KG1 (cell line): ENCODE measurements at regions not wholly inside any gene's neighbourhood (a gene's known extent, or its start where the extent isn't known, plus 50 kb on each side); places are given as distances from the start of the nearest gene placed in this dataset.

Experiments
- DNase-seq: peaks from one replicate; lab custom pipeline; 2025; lab: John Stamatoyannopoulos, UW

DNA sequence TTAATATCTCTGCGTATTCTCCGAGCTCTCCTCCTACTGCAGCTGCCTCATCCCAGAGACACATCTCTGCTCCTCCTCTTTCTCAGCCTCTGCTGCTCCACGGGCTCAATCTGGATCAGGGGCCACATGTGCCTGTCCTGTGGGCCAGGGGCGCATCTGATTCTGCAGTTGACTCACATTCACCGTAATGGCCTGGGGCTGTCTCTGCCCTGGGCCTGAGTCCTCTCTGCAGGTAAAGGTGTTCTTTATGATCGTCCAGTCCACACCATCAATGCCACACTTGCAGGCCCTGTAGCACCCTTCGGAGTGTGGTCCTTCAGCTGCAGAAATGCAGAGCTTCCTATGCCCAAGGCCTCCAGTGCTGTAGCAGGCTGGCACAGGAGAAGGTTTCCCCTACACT lies 154.5 kb downstream of the OAT start:
- DNase-seq, result no peak

DNA sequence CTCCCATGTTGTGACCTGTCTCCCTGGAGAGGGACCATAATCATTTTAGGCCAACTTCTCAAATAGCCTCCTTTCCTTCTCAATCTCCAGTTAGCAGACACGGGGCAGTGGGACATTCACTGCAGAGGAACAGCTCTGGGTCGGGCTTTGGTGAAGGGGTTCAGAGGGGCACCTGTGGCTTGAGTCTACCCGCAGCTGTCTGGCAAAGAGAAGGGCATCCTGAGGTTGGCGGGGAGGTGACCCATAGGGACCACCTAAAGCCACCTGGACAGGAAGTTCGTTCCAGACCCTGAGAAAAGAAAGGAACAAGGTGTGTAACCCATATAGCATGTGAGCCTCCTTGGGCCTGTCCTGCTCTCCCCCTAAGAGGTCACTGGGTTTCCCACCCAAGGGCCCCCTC lies 155.0 kb downstream of the OAT start:
- no peak for DNase-seq

DNA sequence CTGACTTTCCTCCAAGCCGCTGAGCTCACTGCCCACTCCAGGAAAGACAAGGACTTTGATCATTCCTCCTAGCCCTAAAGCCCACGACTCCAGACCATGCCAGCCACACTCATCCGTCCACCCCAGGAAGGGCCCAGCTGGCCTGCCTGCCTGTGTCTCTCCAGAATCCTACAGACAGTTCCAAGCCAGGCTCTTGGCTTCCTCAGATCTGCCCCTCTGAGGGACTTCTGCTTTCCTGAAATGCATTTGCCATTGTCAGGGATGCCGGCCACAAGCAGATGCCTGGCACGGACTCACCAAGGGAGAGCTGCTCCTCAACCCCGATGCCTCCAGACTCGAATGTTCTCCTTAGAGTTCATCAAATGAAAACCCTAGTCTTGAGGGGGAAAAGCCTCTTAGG lies 155.8 kb downstream of the OAT start:
- DNase-seq, result no peak

DNA sequence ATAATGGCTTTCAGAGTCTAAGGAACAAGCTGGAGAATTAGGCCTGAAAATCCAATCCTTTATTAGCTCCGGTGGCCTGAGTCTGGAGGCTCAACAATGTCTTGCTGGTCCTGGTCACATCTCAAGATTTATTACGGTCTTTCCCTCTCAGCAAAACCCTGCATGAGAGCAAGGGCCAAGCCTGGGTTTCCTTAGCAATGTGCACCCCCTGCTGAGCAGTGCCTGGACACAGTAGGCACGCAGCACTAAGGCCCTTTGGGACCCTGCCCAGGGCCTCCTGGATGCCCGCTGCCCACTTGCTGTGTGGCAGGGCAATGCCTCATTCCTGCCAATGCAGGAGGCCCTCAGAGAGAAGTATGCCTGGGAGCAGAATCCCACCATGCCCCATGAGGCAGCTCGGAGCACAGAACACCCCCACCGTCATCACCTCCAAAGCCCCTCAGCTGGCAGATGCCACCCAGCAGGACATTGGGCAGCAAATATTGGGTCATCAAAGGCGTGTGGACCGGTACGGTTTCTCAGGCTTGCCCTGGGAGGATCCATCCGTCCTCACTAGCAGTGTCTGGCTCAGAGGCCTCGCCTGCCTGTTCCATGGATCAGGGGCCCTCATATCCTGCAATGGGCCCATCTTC lies 156.4 kb downstream of the OAT start:
- DNase-seq, result no peak

DNA sequence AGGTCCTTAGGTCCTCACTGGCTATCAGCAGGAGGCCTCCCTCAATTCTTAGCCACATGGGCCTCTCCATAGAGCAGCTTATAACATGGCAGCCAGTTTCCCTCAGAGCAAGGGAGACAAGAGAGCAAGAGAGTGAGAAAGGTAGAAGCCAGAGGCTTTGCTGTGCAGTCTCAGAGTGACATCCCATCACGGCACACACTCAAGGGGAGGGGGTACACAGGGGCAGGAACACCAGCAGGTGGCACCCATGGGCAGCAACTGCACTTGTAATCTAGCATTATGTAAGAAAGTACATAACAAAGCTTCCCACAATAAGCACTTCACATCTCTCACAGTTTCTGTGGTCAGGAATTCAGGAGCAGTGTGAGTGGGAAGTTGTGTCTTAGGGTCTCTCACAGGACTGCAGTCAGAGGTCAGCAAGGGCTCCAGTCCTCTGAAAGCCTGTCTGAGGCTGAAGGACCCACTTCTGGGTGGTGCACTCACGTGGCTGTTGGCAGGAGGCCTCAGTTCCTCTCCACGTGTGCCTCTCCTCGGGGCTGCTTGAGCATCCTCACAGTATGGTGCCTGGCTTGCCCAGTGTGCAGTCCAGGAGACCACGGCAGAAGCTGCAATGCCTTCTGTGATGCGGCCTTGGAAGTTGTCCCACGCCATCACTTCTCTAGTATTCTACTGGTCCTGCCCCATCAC lies 159.4 kb downstream of the OAT start:
- no peak for DNase-seq

DNA sequence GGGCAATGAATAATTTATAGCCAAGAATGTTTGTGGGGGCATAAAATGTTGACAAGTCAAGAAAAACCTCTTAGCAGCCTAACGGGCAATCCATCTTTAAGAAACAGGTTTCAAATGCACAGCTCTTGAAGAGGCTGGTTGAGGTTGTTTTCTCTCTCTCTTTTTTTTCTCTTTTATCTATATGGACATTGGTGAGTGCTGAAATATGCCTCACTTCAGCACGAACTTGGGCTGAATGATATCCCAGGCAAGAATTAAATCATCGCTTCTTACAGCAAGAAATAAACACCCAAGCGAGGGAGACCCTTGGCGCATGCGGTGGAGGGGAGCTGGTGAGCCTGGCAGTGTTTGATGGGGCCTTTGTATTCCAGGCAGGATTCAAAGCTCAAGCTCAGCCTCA lies 160.9 kb downstream of the OAT start:
- DNase-seq, result no peak

DNA sequence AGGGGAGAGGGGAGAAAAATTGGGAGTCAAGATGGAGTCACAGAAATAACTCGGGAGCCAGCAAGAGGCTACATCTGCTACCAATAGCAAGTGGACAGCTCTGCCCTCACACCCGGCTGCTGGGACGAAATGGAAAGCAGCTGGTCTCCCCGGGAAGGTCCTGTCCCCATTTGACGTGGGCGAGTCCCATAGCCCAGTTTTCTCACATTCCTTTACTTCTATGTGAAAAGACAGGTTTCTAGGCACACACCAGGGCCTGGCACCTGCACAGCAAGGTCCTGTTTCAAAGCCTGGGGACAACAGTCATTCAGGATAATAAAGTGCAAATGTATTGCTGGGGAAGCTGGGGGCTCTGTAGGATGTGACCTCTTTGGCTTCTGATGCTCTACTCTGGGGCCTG lies 162.6 kb downstream of the OAT start:
- no peak for DNase-seq

DNA sequence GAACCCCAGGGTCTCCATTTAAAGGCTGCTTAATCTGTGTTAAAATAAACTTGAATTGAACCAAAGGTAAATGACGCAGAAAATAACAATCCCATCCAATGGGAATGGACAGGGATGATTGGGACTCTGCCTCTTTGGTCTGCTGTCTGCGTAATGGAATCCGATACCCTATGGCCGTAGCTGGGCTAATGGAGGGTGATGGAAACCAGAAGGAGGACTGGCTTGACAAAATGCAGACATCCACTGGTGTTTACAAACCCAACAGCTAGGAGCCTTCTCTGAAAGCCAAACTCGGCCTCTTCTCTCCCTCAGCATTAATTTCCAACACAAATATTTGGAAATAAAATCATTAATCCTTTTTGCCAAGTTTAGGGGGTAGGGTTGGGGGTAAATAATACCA lies 162.2 kb upstream of the CHST15 start:
- no peak for DNase-seq

DNA sequence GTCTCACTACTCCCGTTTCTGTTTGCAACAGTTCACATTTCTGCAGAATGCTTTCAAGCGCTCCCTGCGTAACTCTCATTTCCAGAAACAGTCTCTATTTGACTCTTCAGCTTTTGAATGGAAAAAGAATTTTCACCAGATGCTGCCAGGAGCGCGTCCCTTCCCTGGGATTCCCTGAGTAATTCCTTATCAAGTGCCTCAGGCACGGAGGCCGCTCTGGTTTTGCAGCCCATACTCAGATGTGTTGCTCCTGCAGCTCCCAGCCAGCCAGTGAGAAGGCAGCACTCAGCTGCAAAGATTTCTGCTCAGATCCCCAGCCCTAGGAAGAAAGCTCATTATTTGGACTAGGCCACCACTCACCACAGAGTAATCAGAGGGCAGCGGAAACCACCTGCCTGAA lies 161.1 kb upstream of the CHST15 start:
- DNase-seq, result no peak

DNA sequence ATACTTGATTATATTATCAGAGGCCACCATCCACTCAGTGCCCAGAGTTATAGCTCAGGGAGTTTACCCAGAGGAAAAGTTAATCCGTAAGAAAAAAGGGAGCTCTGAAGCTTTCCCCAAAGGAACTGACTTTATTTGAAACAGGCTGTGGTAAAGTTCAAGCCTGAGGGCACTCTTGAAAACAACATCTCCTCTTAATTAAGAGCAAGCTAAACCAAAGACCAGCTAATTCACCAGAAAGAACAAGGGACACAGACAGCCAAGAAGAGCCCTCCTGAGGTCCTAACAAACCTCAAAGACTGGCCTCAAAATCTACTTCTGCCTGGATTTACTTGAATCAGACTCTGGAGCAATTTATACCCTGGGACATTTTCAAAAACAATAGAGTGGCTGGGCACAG lies 159.6 kb upstream of the CHST15 start:
- DNase-seq, result no peak

DNA sequence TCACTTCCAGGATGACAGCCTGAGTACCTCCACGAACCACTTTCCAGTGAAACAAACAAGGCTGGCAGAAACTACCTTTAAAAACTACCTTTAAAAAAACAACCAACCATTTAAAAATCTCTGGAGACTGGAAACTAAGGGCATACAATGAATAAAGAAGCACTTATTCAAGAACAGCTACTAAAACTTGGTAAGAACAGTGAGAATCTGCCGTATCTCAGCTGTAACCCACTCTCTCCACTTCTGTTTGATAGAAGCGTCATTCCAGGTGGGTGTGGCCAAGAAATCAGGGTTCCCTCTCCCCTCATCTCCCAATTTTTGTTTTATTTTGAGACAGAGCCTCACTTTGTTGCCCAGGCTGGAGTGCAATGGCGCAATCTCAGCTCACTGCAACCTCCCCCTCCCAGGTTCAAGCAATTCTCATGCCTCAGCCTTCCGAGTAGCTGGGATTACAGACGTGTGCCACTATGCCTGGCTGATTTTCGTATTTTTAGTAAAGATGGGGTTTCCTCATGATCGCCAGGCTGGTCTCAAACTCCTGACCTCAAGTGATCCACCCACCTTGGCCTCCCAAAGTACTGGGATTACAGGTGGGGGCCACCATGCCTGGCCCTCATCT lies 158.8 kb upstream of the CHST15 start:
- DNase-seq, result no peak

DNA sequence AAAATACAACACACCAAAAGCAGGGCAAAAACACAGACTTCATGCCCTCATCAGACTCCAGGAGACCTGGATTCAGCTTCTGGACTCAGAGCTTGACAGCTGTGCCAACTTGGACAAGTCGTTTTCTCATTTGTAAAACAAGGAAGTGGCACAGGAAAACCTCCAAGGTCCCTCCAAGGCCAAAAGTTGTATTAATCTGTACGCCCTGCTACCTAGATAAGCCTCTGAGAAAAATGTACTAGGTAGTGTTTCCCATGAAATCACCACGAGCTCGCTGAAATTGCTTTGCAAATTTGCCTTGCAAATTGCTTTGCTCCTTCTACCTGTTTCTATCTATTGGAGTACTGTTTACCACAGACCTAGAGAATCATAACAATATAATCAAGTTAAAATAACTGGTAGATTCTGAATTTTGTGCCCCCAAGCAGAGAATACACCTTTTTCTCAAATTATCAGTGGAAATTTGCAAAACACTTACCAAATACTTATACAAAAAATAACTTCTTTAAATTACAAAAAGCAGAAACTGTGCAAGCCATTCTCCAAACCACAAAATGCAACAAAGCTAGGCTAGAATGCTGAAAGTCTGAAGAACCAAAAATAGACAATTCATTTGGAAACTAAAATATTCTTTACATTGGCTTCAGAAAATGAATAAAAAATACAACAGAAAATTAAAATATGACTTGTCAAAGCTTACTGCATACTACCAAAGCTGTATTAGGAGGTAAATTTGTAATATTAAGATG lies 158.1 kb upstream of the CHST15 start:
- DNase-seq, result no peak

DNA sequence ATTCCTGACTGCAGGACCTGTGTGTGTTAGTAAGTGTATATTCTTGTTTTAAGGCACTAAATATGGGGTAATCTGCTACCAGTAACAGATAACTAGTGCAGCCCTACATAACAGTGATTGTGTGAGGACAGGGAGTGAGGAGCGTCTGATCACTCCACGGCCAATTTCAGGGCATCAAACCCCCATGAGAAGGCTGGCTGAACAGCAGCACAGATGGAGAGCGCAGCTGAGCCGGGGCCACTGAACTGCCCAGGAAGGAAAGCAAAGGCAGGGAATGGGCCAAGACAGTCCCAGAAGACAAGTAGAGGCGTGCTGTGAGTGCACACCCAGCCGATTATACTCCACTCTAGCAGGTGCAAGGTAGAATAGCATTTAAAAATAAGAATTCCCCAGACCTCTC lies 157.1 kb upstream of the CHST15 start:
- no peak for DNase-seq

DNA sequence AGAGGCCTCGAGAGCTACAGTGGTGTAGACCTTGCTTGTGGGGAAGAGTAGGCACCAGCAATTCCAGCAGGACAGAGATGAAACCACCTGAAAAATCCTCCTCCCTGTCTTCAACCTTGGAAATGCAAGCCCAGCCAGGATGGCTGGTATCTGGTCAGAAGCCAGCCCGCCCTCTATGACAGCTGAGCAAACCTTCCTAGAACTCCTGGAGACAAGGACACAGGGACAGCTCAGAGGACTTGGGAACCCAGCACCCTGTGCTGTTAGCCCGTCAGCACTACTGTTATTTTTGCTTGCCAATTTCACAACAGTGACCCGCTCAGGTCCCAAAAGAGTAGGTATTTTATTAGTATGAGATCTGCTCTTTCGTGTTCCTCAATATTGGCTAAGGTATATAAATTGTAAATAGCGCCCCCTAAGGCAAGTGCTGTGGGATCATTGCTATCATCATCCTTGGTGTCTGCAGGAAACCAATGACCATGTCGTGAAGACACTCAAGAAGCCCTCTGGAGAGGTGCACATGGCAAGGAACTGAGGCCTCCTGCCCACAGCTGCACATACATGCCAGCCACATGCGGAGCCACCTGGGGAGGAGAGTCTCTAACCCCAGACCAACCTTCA lies 156.5 kb upstream of the CHST15 start:
- DNase-seq, result no peak

DNA sequence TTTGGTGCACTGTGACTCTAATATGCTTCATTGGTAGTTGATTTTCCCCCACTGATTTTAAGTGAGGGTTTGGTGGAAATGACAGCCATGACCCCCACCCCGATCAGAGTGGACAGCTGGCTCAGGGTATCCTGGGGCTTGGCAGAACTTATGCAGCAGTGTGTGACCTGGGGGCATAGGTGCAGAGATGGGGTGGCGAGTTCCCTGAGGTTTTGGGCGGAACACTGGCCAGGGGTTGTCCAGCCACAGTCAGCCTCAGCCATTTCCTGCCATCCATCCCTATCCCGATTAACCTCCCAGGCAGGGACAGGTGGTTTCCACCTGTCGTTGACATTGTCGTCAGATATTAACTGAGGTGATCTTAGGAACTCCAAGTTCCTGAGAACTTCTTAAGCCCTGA lies 155.8 kb upstream of the CHST15 start:
- DNase-seq, result no peak

DNA sequence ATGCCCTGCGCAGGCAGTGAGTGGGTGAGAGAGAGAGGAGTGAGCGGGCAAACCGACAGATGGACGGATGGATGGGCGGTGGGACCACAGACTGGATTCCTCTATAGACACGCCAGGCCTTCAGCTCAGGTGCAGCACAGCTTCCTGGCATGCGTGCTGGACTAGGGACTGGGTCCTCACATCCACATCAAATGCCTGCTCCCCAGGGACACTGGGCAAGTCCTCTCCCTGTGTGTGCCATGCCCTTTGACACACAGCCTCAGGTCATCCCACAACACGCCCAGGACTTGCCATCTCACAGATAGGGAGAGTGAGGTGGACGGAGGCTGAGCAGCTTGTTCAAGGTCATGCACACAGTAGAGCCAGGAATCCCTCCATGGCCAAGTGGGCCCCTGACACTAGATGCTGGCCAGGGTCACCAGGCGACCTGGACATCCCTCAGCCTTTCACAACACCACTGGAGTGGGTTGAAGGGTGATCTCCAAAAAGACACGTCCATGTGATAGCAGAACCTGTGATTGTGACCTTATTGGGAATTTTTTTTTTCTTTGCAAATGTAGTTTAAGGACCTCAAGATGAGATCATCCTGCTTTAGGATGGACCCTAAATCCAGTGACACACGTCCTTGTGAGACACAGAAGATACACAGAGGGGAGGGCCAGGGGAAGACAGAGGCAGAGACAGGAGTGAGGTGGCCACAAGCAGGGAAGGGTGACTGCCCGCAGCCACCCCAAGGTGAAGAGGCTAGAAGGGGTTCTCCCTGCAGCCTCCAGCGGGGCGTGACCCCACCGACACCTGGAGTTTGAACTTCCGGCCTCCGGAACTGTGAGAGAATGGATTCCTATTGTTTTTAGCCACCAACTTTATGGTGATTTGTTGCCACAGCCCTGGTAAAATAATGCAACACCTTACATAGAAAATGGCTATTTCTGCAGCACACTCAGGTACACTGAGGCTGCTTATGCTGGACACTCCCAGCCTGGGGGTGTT lies 155.0 kb upstream of the CHST15 start:
- DNase-seq, result no peak

DNA sequence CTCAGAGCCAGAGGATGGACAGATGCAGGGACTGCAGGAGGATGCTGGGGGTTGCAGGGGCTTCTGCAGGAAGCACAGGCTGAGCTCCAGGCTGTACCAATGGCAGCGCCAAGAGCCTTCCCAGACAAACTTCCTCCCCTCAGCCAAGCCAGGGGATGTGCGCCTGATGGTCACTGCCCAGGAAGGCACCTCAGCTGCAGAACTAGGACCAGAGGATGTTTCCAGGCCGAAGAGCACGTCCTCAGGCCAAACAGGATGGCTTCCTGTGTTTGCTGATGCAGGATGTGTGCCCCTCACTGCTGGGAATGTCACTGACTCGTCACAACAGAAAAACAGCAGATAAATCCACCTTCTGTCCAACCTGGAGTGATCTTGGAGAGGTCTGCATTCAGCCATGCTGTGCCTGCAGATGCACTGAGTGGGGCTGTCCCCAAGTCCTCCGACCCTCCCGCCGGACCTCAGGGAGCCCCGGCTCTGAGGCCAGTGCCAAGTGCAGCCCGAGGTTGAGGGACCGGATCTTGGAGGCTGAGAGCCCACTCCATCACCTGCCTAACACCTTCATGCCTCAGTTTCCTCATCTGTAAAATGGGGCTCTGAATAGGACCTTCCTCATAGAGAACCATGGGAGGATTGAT lies 152.5 kb upstream of the CHST15 start:
- DNase-seq, result no peak

DNA sequence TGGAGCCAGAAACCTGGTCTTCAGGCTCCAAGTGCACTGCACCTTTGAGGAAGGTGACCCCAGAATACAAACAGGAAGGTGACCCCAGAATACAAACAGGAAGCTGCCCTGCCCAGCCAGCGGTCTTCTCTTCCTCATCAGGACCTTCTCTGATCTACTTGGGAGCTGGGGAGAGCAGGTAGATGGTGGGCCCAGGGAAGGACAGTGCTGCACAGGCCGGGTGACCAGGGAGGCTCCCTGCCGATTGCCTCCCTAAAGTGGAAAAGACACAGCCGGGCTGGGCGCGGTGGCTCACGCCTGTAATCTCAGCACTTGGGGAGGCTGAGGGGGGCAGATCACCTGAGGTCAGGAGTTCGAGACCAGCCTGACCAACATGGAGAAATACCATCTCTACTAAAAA lies 151.8 kb upstream of the CHST15 start:
- DNase-seq, result no peak

DNA sequence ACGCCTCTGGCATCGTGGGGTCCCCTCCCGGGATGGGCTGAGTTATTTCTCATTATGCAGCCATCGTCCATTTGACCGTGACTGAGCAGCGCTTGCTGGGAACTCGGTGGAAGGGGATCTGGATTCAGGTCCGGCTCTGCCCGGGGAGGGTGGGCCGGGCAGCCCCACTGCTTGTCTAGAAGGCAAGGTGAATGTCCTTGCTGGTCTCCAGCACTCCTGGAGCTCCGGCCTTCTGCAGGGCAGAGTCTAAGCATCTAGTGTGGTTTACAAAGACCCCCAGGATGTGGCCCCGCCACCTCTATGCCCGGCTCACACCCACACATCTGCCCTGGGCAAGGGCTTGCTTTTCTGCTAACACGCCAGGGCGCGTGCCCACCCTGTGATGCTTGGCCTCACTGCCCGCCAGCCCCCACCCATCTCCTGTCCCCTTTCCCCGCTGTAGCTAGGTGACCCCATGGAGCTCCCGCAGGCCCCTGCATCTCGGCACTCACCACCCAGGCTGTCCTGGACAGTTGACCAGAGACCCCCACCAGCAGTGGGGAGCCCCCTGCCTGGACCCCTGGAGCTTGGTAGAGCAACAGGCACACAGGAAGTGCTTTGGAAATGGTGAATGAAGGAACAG lies 151.0 kb upstream of the CHST15 start:
- DNase-seq, result no peak

DNA sequence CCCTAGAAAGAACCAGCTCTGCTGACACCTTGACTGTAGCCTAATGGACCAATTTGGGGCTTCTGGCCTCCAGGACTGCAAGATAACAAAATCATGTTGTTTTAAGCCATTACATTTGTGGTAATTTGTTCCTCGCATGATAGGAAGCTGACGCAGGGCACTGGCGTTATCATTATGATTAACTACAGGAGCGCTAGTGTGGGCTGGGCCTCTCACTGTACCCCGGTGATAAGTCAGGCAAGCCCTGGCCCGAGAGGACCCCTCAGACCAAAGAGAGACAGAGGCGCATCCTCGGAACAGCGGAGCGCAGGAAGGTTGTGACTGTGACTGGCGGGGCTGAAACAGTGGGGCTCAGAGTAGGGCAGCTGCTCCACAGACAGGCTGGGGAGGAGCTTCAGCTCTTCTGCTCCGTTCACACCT lies 150.3 kb upstream of the CHST15 start:
- DNase-seq, result no peak
